Lung (tissue), 11 donors: ENCODE measurements at regions not wholly inside any gene's neighbourhood (a gene's known extent, or its start where the extent isn't known, plus 50 kb on each side); places are given as distances from the start of the nearest gene placed in this dataset.
"Not testable (repeated sequence)": the region's sequence is repeated elsewhere in the genome, so short reads cannot be mapped to it uniquely, and the experiment has no call there.

Experiments used
- ATAC-seq: fragments of 200-7000 bp; cut with Tn5 transposase; one replicate; pipeline ENCODE4 v1.9.1; 2020; ENCODE audit warnings: moderate number of reproducible peaks; ENCODE audit not compliant: insufficient read depth, low FRiP score
- DNase-seq, 3 donors: peaks; one replicate each; pipeline ENCODE4 v3.0.0-alpha.2; 2013 to 2017
- H3K27ac ChIP-seq, 2 donors: one replicate each; pipeline ENCODE4 v1.5.1; 2013; ENCODE audit warnings: mild to moderate bottlenecking in 2 of 2, moderate library complexity in 2 of 2, control low read depth in 1 of 2, inconsistent platforms in 1 of 2, low read depth in 1 of 2, low read length in 1 of 2
- H3K27me3 ChIP-seq, 3 donors: one replicate each; pipeline ENCODE4 v1.5.1; 2013; ENCODE audit warnings: low read length in 2 of 3; ENCODE audit not compliant: control insufficient read depth in 3 of 3, insufficient read depth in 3 of 3
- H3K36me3 ChIP-seq, 4 donors: one replicate each; pipeline ENCODE4 v1.5.1; 2013; ENCODE audit warnings: low read length in 4 of 4, mild to moderate bottlenecking in 1 of 4, moderate library complexity in 1 of 4; ENCODE audit not compliant: control insufficient read depth in 4 of 4, insufficient read depth in 4 of 4
- H3K4me1 ChIP-seq, 5 donors: one replicate each; pipeline ENCODE4 v1.5.1; 2013; ENCODE audit warnings: low read length in 5 of 5, mild to moderate bottlenecking in 2 of 5, moderate library complexity in 1 of 5; ENCODE audit not compliant: control insufficient read depth in 5 of 5, insufficient read depth in 5 of 5
- H3K4me3 ChIP-seq: one replicate; pipeline ENCODE4 v1.5.1; 2013; ENCODE audit warnings: mild to moderate bottlenecking, control low read depth, moderate library complexity
- H3K9ac ChIP-seq, 2 donors: one replicate each; pipeline ENCODE4 v1.5.1; 2013; ENCODE audit warnings: low read length in 2 of 2, control low read depth in 1 of 2; ENCODE audit not compliant: insufficient read depth in 1 of 2
- H3K9me3 ChIP-seq, 4 donors: one replicate each; pipeline ENCODE4 v1.5.1; 2013; ENCODE audit warnings: low read length in 3 of 4, mild to moderate bottlenecking in 1 of 4, moderate library complexity in 1 of 4; ENCODE audit not compliant: control insufficient read depth in 4 of 4, insufficient read depth in 3 of 4
- WGBS, 2 donors: extraction: QIAGEN DNeasy Blood & Tissue Kit; methylation state at CpG; one replicate each; pipeline ENCODE4 v1.1.7; 2013; 5-methylcytosine and 5-hydroxymethylcytosine counted together
- TF ChIP-seq, protein P1 (sequence below): IDR thresholded peaks from 2 replicates; pipeline ENCODE4 v1.5.1; 2012; ENCODE audit warnings: mild to moderate bottlenecking; ENCODE audit errors: control extremely low read depth, extremely low read depth
- donor health status: control.
- donor health status: control.
- donor health status: Bipolar disorder and iron deficiency.
- donor health status: healthy.
- donor health status: DM: yes; HTN: yes; CAD: no.

DNA sequence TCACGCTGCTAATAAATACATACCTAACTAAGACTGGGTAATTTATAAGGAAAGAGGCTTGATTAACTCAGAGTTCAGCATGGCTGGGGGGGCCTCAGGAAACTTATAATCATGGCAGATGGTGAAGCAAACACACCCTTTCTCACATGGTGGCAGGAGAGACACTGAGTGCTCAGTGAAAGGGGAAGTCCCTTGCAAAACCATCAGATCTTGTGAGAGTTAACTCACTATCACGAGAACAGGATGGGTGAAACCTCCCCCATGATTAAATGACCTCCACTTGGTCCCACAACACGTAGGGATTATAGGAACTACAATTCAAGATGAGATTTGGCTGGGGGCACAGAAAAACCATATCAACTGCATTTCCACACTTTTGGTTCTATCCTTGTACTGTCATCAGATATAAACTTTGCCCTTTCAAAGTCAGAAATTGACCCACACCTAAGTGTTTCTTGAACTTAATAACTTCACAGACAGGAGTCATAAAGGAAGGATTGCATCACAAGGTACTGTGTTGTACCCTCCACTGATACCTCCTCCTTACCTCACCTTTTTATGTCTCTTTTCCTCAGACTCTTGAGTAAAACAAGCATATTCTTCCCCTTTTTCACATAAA is 319.1 kb upstream of the PIK3R1 start:
- no peaks in the 10 kb centered on the region for H3K9me3 ChIP-seq
- TF ChIP-seq, protein P1, sequence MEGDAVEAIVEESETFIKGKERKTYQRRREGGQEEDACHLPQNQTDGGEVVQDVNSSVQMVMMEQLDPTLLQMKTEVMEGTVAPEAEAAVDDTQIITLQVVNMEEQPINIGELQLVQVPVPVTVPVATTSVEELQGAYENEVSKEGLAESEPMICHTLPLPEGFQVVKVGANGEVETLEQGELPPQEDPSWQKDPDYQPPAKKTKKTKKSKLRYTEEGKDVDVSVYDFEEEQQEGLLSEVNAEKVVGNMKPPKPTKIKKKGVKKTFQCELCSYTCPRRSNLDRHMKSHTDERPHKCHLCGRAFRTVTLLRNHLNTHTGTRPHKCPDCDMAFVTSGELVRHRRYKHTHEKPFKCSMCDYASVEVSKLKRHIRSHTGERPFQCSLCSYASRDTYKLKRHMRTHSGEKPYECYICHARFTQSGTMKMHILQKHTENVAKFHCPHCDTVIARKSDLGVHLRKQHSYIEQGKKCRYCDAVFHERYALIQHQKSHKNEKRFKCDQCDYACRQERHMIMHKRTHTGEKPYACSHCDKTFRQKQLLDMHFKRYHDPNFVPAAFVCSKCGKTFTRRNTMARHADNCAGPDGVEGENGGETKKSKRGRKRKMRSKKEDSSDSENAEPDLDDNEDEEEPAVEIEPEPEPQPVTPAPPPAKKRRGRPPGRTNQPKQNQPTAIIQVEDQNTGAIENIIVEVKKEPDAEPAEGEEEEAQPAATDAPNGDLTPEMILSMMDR = no peak
- H3K4me3 ChIP-seq = no peak overlapping the region
- H3K36me3 ChIP-seq = no peaks in the 10 kb centered on the region
- H3K4me1 ChIP-seq = no peaks in the 10 kb centered on the region
- no peak overlapping the region for H3K9ac ChIP-seq
- H3K27me3 ChIP-seq = no peaks in the 10 kb centered on the region
- H3K27ac ChIP-seq = no peak overlapping the region
- WGBS, 2 donors = 58 to 75% methylated on average over 3 of the region's 3 CpGs
- ATAC-seq (no peak), DNase-seq (no peak)

DNA sequence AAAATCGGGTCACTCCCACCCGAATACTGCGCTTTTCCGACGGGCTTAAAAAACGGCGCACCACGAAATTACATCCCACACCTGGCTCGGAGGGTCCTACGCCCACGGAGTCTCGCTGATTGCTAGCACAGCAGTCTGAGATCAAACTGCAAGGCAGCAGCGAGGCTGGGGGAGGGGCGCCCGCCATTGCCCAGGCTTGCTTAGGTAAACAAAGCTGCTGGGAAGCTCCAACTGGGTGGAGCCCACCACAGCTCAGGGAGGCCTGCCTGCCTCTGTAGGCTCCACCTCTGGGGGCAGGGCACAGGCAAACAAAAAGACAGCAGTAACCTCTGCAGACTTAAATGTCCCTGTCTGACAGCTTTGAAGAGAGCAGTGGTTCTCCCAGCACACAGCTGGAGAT is 325.7 kb upstream of the PIK3R1 start:
- not testable (repeated sequence) for H3K4me1 ChIP-seq, H3K4me3 ChIP-seq, H3K9me3 ChIP-seq, ATAC-seq, H3K9ac ChIP-seq, H3K27ac ChIP-seq, H3K27me3 ChIP-seq, DNase-seq, H3K36me3 ChIP-seq
- WGBS, 2 donors = 91 to 92% methylated on average over 7 to 15 of the region's 15 CpGs

DNA sequence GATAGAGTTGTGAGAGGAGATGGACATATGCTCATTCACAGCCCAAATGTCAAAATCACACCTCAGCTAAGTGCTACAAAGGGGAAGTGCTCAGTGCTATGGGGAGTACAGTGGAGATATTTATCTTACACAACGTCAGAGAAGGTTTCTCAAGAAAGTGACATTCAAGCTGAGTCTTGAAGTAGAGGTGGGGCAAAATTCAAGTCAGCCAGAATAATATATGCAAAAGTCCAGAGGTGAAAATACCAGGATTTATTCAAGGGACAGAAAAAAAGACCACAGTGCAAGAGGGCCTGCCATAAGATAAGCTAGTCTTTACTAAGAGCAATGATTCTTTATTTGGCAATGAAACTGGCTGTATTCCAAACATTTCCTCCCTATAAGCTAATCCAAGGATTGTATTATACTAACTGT is 327.8 kb upstream of the PIK3R1 start:
- H3K36me3 ChIP-seq = no peaks in the 10 kb centered on the region
- ATAC-seq = no peak
- 18 to 35% methylated on average over 1 of the region's 1 CpG for WGBS, 2 donors
- no peaks in the 10 kb centered on the region for H3K9me3 ChIP-seq
- H3K9ac ChIP-seq = no peak overlapping the region
- H3K4me1 ChIP-seq = no peaks in the 10 kb centered on the region
- no peaks in the 10 kb centered on the region for H3K27me3 ChIP-seq
- no peak overlapping the region for H3K27ac ChIP-seq
- H3K4me3 ChIP-seq = no peak overlapping the region
- peak in 2 of 3 donors; percentile 33 to 54 for DNase-seq
- TF ChIP-seq, protein P1 = no peak

DNA sequence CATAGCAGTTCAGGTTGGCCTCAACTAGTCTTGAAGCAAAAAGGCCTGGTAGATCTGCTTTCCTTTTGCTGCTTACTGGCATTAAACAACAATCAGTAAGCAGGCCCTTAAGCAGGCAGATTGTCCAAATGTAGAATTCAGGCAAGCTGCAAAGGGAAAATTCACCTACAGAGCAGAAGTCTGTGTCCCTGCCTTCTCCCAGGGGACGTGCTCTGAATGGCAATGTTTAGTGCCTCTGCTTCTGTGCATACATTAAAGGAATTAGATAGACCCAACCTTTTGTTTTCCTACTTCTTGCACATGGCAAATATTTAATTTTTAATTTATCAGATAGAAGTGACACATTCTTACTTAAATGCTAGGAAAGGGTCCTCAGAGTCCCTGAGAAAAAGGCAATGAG is 328.8 kb upstream of the PIK3R1 start:
- 90 to 93% methylated on average over 1 of the region's 1 CpG for WGBS, 2 donors
- no peaks in the 10 kb centered on the region for H3K36me3 ChIP-seq
- DNase-seq (no peak), ATAC-seq (no peak)
- TF ChIP-seq, protein P1 = no peak
- H3K27ac ChIP-seq = no peak overlapping the region
- no peak overlapping the region for H3K4me3 ChIP-seq
- no peaks in the 10 kb centered on the region for H3K9me3 ChIP-seq
- no peaks in the 10 kb centered on the region for H3K27me3 ChIP-seq
- H3K9ac ChIP-seq = no peak overlapping the region
- no peaks in the 10 kb centered on the region for H3K4me1 ChIP-seq
